ENCODE measurements at regions not wholly inside any gene's neighbourhood (a gene's known extent, or its start where the extent isn't known, plus 50 kb on each side); places are given as distances from the start of the nearest gene placed in this dataset.
A peak's percentile ranks its signal among the peaks of the same experiment; 100 is the strongest.
"Not testable (repeated sequence)": the region's sequence is repeated elsewhere in the genome, so short reads cannot be mapped to it uniquely, and the experiment has no call there.

GRCh38 chr4:131192318-131192717 is 1956.8 kb upstream of the PCDH10 start:
- DNase-seq: no peak

GRCh38 chr4:131207589-131207988 is 1941.5 kb upstream of the PCDH10 start:
- DNase-seq: no peak

GRCh38 chr4:131248314-131248713 is 1900.8 kb upstream of the PCDH10 start:
- DNase-seq: no peak

GRCh38 chr4:131251321-131251720 is 1897.8 kb upstream of the PCDH10 start:
- no peak for DNase-seq

- DNase-seq: no peak
Measured at GRCh38 chr4:131257241-131257640, 1891.9 kb upstream of the PCDH10 start.

GRCh38 chr4:131258361-131258760 is 1890.7 kb upstream of the PCDH10 start:
- no peak for DNase-seq

GRCh38 chr4:131288441-131288840 is 1860.7 kb upstream of the PCDH10 start:
- DNase-seq: no peak

- no peak for DNase-seq
Measured at GRCh38 chr4:131296192-131296591, 1852.9 kb upstream of the PCDH10 start.

- DNase-seq: no peak
Measured at GRCh38 chr4:131302108-131302507, 1847.0 kb upstream of the PCDH10 start.

- no peak for DNase-seq
Measured at GRCh38 chr4:131304686-131305085, 1844.4 kb upstream of the PCDH10 start.

GRCh38 chr4:131309628-131310027 is 1839.5 kb upstream of the PCDH10 start:
- no peak for DNase-seq

GRCh38 chr4:131316086-131316485 is 1833.0 kb upstream of the PCDH10 start:
- DNase-seq: no peak

- DNase-seq: no peak
Measured at GRCh38 chr4:131337936-131338335, 1811.2 kb upstream of the PCDH10 start.

- DNase-seq: no peak
Measured at GRCh38 chr4:131339137-131339536, 1810.0 kb upstream of the PCDH10 start.

GRCh38 chr4:131344761-131345160 is 1804.3 kb upstream of the PCDH10 start:
- no peak for DNase-seq

GRCh38 chr4:131347816-131348215 is 1801.3 kb upstream of the PCDH10 start:
- DNase-seq: no peak

GRCh38 chr4:131348263-131348662 is 1800.8 kb upstream of the PCDH10 start:
- no peak for DNase-seq

GRCh38 chr4:131352371-131352770 is 1796.7 kb upstream of the PCDH10 start:
- not testable (repeated sequence) for DNase-seq

GRCh38 chr4:131366714-131367113 is 1782.4 kb upstream of the PCDH10 start:
- DNase-seq: no peak

- DNase-seq: no peak
Measured at GRCh38 chr4:131367441-131367840, 1781.7 kb upstream of the PCDH10 start.

- peak; percentile 17 for DNase-seq
Measured at GRCh38 chr4:131370846-131371245, 1778.2 kb upstream of the PCDH10 start.

- DNase-seq: no peak
Measured at GRCh38 chr4:131381055-131381454, 1768.0 kb upstream of the PCDH10 start.

GRCh38 chr4:131382839-131383238 is 1766.3 kb upstream of the PCDH10 start:
- no peak for DNase-seq

- DNase-seq: no peak
Measured at GRCh38 chr4:131388277-131388676, 1760.8 kb upstream of the PCDH10 start.

- no peak for DNase-seq
Measured at GRCh38 chr4:131408102-131408501, 1741.0 kb upstream of the PCDH10 start.

- DNase-seq: no peak
Measured at GRCh38 chr4:131411393-131411792, 1737.7 kb upstream of the PCDH10 start.
